A673 (cell line): ENCODE measurements at regions not wholly inside any gene's neighbourhood (a gene's known extent, or its start where the extent isn't known, plus 50 kb on each side); places are given as distances from the start of the nearest gene placed in this dataset.

Experiments used
- EZH2 ChIP-seq: fragments of 200-600 bp; sonication (generic); IDR thresholded peaks from 2 replicates; pipeline ENCODE4 v1.6.1; 2017; ENCODE audit warnings: borderline replicate concordance, low read depth, mild to moderate bottlenecking, mixed read lengths, antibody characterized with exemption, low read length; ENCODE audit not compliant: poor library complexity, severe bottlenecking
- TF ChIP-seq, protein P1 (sequence below): fragments of 300-800, 200-600 bp; sonication (generic); conservative IDR thresholded peaks from 2 replicates; pipeline ENCODE4 v1.5.1; 2017; ENCODE audit warnings: low read depth, mild to moderate bottlenecking, antibody characterized with exemption, low read length, moderate library complexity, mixed read lengths

DNA sequence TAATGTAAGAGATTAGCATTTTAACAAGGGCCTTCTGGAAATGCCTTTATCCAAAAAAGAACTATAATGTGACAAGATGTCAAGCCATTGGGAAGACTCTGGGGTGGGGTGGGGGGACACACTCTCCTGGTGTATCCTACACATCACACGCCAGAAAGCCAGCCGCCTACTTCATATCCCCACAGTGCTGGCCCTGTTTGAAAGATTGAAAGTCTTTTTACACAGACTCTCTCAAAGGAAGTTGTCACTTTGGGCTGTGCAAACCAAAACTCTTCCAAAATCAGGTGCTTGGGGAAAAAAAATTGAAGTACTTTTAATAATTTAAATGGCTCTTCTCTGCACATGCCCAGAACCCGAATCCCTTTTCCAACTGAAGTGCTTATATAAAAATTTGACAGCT lies 666.7 kb downstream of the BCL11A start:
- TF ChIP-seq, protein P1, sequence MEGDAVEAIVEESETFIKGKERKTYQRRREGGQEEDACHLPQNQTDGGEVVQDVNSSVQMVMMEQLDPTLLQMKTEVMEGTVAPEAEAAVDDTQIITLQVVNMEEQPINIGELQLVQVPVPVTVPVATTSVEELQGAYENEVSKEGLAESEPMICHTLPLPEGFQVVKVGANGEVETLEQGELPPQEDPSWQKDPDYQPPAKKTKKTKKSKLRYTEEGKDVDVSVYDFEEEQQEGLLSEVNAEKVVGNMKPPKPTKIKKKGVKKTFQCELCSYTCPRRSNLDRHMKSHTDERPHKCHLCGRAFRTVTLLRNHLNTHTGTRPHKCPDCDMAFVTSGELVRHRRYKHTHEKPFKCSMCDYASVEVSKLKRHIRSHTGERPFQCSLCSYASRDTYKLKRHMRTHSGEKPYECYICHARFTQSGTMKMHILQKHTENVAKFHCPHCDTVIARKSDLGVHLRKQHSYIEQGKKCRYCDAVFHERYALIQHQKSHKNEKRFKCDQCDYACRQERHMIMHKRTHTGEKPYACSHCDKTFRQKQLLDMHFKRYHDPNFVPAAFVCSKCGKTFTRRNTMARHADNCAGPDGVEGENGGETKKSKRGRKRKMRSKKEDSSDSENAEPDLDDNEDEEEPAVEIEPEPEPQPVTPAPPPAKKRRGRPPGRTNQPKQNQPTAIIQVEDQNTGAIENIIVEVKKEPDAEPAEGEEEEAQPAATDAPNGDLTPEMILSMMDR, result no peak
- TF ChIP-seq EZH2, result no peak
